BE2C (cell line): ENCODE measurements at regions not wholly inside any gene's neighbourhood (a gene's known extent, or its start where the extent isn't known, plus 50 kb on each side); places are given as distances from the start of the nearest gene placed in this dataset.

Experiments used
- DNase-seq: peaks from one replicate; pipeline ENCODE4 v3.0.0-alpha.2; 2020
- H3K27me3 ChIP-seq: fragments of 250-450 bp; sonication (Bioruptor Pico); 2 replicates; pipeline ENCODE4 v1.5.1; 2020; ENCODE audit warnings: mild to moderate bottlenecking
- H3K36me3 ChIP-seq: fragments of 250-450 bp; sonication (Bioruptor Pico); 2 replicates; pipeline ENCODE4 v1.5.1; 2020; ENCODE audit warnings: mild to moderate bottlenecking
- H3K4me1 ChIP-seq: fragments of 250-450 bp; sonication (Bioruptor Pico); 2 replicates; pipeline ENCODE4 v1.5.1; 2020
- H3K4me3 ChIP-seq: 2 replicates; pipeline ENCODE4 v1.5.1; 2011; ENCODE audit warnings: low read depth, low read length
- H3K9me3 ChIP-seq: fragments of 250-450 bp; sonication (Bioruptor Pico); 2 replicates; pipeline ENCODE4 v1.5.1; 2020
- TF ChIP-seq, protein P1 (sequence below): IDR thresholded peaks from 2 replicates; pipeline ENCODE4 v1.5.1; 2012; ENCODE audit warnings: mild to moderate bottlenecking, low read depth, low read length

DNA sequence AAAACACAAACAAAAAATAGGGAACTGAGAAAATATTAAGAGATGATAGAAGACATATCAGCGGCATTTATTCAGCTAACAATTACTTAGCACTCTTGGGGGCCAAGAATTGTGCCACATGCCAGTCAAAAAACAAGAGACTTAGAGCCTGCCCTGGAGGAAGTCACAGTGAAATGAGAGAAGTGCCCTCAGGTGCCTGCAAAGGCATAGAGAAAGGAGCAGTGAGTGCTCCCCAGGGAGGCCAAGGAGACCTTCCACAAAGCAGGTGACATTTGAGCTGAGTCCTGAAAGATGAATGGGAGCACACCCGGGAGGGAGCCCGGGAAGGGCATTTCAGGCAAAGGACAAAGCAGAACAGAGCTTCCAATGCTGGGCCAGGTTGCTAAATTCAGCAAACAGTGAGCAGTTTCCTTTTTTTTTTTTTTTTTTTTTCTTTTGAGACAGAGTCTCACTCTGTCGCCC, 184.7 kb upstream of the JARID2 start:
- peaks cover 2% of the 10 kb centered on the region for H3K4me1 ChIP-seq
- peaks cover 5% of the 10 kb centered on the region for H3K9me3 ChIP-seq
- TF ChIP-seq, protein P1, sequence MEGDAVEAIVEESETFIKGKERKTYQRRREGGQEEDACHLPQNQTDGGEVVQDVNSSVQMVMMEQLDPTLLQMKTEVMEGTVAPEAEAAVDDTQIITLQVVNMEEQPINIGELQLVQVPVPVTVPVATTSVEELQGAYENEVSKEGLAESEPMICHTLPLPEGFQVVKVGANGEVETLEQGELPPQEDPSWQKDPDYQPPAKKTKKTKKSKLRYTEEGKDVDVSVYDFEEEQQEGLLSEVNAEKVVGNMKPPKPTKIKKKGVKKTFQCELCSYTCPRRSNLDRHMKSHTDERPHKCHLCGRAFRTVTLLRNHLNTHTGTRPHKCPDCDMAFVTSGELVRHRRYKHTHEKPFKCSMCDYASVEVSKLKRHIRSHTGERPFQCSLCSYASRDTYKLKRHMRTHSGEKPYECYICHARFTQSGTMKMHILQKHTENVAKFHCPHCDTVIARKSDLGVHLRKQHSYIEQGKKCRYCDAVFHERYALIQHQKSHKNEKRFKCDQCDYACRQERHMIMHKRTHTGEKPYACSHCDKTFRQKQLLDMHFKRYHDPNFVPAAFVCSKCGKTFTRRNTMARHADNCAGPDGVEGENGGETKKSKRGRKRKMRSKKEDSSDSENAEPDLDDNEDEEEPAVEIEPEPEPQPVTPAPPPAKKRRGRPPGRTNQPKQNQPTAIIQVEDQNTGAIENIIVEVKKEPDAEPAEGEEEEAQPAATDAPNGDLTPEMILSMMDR, result no peak
- H3K27me3 ChIP-seq, result no peaks in the 10 kb centered on the region
- no peaks in the 10 kb centered on the region for H3K36me3 ChIP-seq
- no peak overlapping the region for H3K4me3 ChIP-seq
- DNase-seq, result no peak

DNA sequence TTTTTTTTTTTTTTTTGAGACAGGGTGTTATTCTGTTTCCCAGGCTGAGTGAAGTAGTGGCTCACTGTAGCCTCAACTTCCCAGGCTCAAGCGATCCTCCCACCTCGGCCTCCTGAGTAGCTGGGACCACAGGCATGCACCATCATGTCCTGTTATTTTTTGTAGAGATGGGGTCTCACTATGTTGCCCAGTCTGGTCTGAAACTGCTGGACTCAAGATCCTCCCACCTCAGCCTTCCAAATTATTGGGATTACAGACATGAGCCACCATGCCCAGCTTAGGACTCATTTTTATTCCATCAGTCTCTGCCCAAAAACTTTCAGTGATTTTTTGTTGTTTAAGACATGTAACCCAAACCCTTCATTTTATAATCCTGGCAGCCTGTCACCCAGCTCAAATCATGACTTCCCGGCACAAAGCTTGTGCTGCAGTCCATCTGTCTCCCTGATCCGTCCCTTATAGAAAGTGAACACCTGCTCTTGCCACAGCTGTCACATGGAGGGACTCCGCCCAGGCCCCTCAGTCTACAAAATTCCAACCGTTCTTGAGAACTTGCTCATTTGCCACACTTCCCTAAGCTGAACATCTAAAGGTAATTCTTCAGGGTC, 183.9 kb upstream of the JARID2 start:
- no peak for DNase-seq
- no peak overlapping the region for H3K4me3 ChIP-seq
- TF ChIP-seq, protein P1, result no peak
- H3K9me3 ChIP-seq, result peaks cover 5% of the 10 kb centered on the region
- H3K36me3 ChIP-seq, result no peaks in the 10 kb centered on the region
- H3K4me1 ChIP-seq, result peaks cover 2% of the 10 kb centered on the region
- H3K27me3 ChIP-seq, result no peaks in the 10 kb centered on the region

DNA sequence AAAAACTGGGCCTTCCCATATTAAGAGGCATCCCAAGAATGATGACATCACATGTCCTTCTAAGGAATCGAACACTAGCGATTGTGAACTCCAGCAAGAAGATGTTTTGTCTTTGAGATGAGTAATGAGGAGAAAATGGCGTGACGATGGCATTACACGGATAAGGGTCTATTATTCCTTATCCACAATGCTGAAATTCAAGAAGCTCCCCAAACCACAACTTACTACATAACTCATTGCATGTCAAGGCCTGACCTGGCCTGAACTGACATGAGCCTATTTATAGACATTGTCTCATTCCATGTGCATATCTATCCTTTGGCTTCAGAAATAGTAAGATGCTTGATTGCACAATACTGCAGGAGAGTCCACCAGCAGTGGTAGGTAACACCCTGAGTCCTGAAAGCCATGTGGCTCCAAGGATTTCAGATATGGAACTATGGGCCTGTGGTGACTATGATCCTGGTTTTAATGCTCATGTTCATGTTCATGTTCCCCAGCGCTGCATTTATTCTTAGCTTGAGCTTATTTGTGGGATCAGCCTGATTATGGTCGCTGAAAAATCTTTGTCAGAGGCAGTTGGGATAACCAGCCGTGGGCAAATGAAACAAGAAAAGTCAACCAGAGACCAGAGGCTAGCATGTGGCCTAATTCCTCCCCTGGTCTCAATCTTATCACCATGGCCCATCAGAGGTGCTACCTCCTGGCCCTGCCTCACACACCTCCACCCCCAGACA, 183.2 kb upstream of the JARID2 start:
- Histone ChIP-seq H3K9me3 (peaks cover 5% of the 10 kb centered on the region), H3K4me3 (no peak overlapping the region), H3K4me1 (peaks cover 2% of the 10 kb centered on the region), H3K27me3 (no peaks in the 10 kb centered on the region), H3K36me3 (no peaks in the 10 kb centered on the region)
- TF ChIP-seq, protein P1, result no peak
- no peak for DNase-seq

DNA sequence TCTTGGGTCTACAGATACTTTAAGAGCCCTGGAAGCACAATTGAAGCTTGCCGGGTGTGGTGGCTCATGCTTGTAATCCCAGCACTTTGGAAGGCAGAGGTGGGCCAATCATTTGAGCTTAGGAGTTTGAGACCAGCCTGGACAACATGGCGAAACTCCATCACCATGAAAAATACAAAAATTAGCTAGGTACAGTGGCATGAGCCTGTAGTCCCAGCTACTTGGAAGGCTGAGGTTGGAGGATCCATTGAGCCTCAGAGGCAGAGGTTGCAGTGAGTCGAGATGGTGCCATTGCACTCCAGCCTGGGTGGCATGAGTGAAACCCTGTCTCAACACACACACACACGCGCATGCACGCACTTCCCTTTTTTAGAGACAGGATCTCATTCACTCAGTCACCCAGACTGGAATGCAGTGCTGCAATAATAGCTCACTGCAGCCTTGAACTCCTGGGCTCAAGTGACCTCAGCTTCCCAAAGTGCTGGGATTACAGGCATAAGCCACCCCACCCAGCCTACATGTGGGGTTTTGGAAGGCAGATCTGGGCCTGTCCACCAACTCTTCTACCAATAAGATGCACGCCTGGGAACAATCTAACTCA, 182.5 kb upstream of the JARID2 start:
- Histone ChIP-seq H3K4me3 (no peak overlapping the region), H3K9me3 (peaks cover 5% of the 10 kb centered on the region), H3K27me3 (no peaks in the 10 kb centered on the region), H3K4me1 (peaks cover 2% of the 10 kb centered on the region), H3K36me3 (no peaks in the 10 kb centered on the region)
- TF ChIP-seq, protein P1, result no peak
- no peak for DNase-seq

DNA sequence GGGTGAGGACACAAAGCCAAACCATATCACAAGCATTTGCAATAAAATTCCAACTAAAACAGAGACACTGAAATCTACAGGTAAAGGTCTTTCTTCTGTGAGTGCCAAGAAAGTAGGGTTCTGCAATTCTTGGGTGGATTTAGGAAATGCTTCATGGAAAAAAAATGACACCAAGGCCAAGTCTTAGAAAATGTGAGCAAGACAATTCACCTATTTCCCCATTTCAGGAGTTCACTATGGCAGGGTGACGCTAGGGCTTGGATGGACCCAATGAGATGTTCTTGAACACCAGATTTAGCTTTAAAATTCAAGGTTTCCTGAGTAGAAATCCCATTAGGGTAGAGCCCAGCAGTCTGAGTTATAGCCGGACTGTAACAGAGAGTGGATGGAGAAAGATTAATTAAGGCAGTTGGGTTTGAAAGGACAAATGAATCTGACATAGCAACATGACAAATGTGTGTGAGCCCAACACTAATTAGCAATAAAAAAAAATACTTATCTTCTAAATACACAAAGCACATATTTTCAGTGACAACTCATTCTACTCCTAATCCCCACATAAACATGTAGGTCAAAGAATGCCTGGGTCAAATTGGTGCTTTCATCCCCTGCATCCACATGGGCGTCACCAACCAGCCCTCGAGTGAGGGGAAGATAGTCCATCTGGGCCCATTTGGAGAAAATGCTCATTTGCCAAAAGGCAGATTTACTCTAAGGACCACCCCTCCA, 180.4 kb upstream of the JARID2 start:
- no peaks in the 10 kb centered on the region for H3K4me1 ChIP-seq
- DNase-seq, result no peak
- H3K4me3 ChIP-seq, result no peak overlapping the region
- no peaks in the 10 kb centered on the region for H3K36me3 ChIP-seq
- TF ChIP-seq, protein P1, result no peak
- no peaks in the 10 kb centered on the region for H3K9me3 ChIP-seq
- no peaks in the 10 kb centered on the region for H3K27me3 ChIP-seq
